Testis (tissue), 2 donors: ENCODE measurements at regions not wholly inside any gene's neighbourhood (a gene's known extent, or its start where the extent isn't known, plus 50 kb on each side); places are given as distances from the start of the nearest gene placed in this dataset.

Experiments
- POLR2A ChIP-seq: fragments of 450-650 bp; IDR thresholded peaks from one replicate; pipeline ENCODE4 v1.6.1; 2017; ENCODE audit warnings: antibody characterized with exemption, mild to moderate bottlenecking, moderate library complexity
- TF ChIP-seq, protein P1 (sequence below), 3 experiments: fragments of 450-650 bp in 2 of 3; fragments of 200-600 bp in 1 of 3; sonication (generic) in 1 of 3; IDR thresholded peaks; one replicate each; pipeline ENCODE4 v1.5.1; 2016 to 2019; ENCODE audit warnings: antibody characterized with exemption in 3 of 3, mild to moderate bottlenecking in 2 of 3, moderate library complexity in 1 of 3

- TF ChIP-seq, protein P1, sequence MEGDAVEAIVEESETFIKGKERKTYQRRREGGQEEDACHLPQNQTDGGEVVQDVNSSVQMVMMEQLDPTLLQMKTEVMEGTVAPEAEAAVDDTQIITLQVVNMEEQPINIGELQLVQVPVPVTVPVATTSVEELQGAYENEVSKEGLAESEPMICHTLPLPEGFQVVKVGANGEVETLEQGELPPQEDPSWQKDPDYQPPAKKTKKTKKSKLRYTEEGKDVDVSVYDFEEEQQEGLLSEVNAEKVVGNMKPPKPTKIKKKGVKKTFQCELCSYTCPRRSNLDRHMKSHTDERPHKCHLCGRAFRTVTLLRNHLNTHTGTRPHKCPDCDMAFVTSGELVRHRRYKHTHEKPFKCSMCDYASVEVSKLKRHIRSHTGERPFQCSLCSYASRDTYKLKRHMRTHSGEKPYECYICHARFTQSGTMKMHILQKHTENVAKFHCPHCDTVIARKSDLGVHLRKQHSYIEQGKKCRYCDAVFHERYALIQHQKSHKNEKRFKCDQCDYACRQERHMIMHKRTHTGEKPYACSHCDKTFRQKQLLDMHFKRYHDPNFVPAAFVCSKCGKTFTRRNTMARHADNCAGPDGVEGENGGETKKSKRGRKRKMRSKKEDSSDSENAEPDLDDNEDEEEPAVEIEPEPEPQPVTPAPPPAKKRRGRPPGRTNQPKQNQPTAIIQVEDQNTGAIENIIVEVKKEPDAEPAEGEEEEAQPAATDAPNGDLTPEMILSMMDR (IDR thresholded peaks at IDR 0.05): no peak
- no peak for TF ChIP-seq POLR2A
These were observed 559.7 kb upstream of the CAMK1G start for GRCh38 chr1:209023790-209024189.
